EL (cell line): ENCODE measurements at regions not wholly inside any gene's neighbourhood (a gene's known extent, or its start where the extent isn't known, plus 50 kb on each side); places are given as distances from the start of the nearest gene placed in this dataset.

Experiments used
- DNase-seq: peaks from one replicate; pipeline ENCODE4 v3.0.0-alpha.2; 2016

- no peak for DNase-seq
These were observed 380.1 kb upstream of the SULF2 start for GRCh38 chr20:48165401-48165685.

- no peak for DNase-seq
These were observed 379.5 kb upstream of the SULF2 start for GRCh38 chr20:48164566-48165400.

GRCh38 chr20:48164034-48164433 lies 378.8 kb upstream of the SULF2 start:
- no peak for DNase-seq

- no peak for DNase-seq
These were observed 378.2 kb upstream of the SULF2 start for GRCh38 chr20:48163505-48163904.

- DNase-seq: no peak
These were observed 377.3 kb upstream of the SULF2 start for GRCh38 chr20:48162621-48163020.

GRCh38 chr20:48159145-48160008 lies 374.1 kb upstream of the SULF2 start:
- no peak for DNase-seq

- no peak for DNase-seq
These were observed 372.7 kb upstream of the SULF2 start for GRCh38 chr20:48158014-48158413.

- DNase-seq: no peak
These were observed 371.8 kb upstream of the SULF2 start for GRCh38 chr20:48156951-48157700.

- no peak for DNase-seq
These were observed 371.2 kb upstream of the SULF2 start for GRCh38 chr20:48156521-48156920.

- DNase-seq: no peak
These were observed 370.0 kb upstream of the SULF2 start for GRCh38 chr20:48155268-48155667.

- DNase-seq: no peak
These were observed 368.9 kb upstream of the SULF2 start for GRCh38 chr20:48154040-48154765.

GRCh38 chr20:48153523-48153922 lies 368.2 kb upstream of the SULF2 start:
- DNase-seq: no peak

- DNase-seq: no peak
These were observed 367.8 kb upstream of the SULF2 start for GRCh38 chr20:48153103-48153502.

GRCh38 chr20:48150568-48150967 lies 365.3 kb upstream of the SULF2 start:
- DNase-seq: no peak

- no peak for DNase-seq
These were observed 364.6 kb upstream of the SULF2 start for GRCh38 chr20:48149902-48150301.

GRCh38 chr20:48148916-48149672 lies 363.8 kb upstream of the SULF2 start:
- no peak for DNase-seq

GRCh38 chr20:48148020-48148419 lies 362.7 kb upstream of the SULF2 start:
- DNase-seq: no peak

GRCh38 chr20:48147311-48147710 lies 362.0 kb upstream of the SULF2 start:
- no peak for DNase-seq

GRCh38 chr20:48146877-48147276 lies 361.6 kb upstream of the SULF2 start:
- no peak for DNase-seq

GRCh38 chr20:48146308-48146707 lies 361.0 kb upstream of the SULF2 start:
- no peak for DNase-seq

- DNase-seq: no peak
These were observed 358.3 kb upstream of the SULF2 start for GRCh38 chr20:48143435-48144081.

- DNase-seq: no peak
These were observed 357.2 kb upstream of the SULF2 start for GRCh38 chr20:48142516-48142773.
